Adipocyte (in vitro differentiated cells): ENCODE measurements at regions not wholly inside any gene's neighbourhood (a gene's known extent, or its start where the extent isn't known, plus 50 kb on each side); places are given as distances from the start of the nearest gene placed in this dataset.

Experiments used
- DNase-seq: peaks from one replicate; pipeline ENCODE4 v3.0.0-alpha.2; 2015; ENCODE audit warnings: low read depth
- H3K27me3 ChIP-seq: replicated peaks from 2 replicates; pipeline ENCODE4 v1.7.0; 2013; ENCODE audit warnings: mild to moderate bottlenecking, low read length, moderate library complexity; ENCODE audit not compliant: control insufficient read depth, insufficient read depth
- H3K36me3 ChIP-seq: 2 replicates; pipeline ENCODE4 v1.7.0; 2013; ENCODE audit warnings: low read length, mild to moderate bottlenecking, moderate library complexity; ENCODE audit not compliant: control insufficient read depth, insufficient read depth, severe bottlenecking
- H3K4me1 ChIP-seq: 2 replicates; pipeline ENCODE4 v1.7.0; 2013; ENCODE audit warnings: mild to moderate bottlenecking, low read length, moderate library complexity; ENCODE audit not compliant: control insufficient read depth, insufficient read depth
- H3K4me3 ChIP-seq: 2 replicates; pipeline ENCODE4 v1.7.0; 2013; ENCODE audit warnings: mild to moderate bottlenecking, low read length, moderate library complexity
- H3K9ac ChIP-seq: 2 replicates; pipeline ENCODE4 v1.7.0; 2013; ENCODE audit warnings: mild to moderate bottlenecking, low read length, moderate library complexity
- H3K9me3 ChIP-seq: 2 replicates; pipeline ENCODE4 v1.7.0; 2013; ENCODE audit warnings: mild to moderate bottlenecking, low read length, moderate library complexity; ENCODE audit not compliant: control insufficient read depth

DNA sequence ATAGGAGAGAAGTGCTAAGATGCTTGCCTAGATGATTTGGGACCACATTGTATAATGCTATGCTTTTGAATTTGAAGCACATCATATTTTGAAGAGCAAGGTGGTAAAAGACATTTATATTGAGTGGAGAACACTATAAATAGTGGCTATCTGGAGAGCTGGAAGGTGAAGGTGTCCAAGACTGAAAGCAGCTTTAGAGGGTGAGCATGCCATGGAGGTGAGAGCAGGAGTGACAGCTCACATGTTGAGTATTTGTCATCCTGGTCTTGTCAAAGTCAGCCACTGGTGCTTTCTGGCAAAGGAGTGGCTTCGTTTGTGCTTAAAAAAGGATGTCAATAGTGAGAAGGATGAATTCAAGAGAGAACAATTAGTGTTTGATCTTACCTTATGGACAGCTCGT lies 225.9 kb downstream of the COG6 start:
- Histone ChIP-seq H3K27me3 (no peaks in the 10 kb centered on the region), H3K36me3 (no peaks in the 10 kb centered on the region), H3K4me3 (no peak overlapping the region), H3K4me1 (peaks cover 14% of the 10 kb centered on the region), H3K9ac (no peak overlapping the region), H3K9me3 (peaks cover 24% of the 10 kb centered on the region)
- DNase-seq: no peak

DNA sequence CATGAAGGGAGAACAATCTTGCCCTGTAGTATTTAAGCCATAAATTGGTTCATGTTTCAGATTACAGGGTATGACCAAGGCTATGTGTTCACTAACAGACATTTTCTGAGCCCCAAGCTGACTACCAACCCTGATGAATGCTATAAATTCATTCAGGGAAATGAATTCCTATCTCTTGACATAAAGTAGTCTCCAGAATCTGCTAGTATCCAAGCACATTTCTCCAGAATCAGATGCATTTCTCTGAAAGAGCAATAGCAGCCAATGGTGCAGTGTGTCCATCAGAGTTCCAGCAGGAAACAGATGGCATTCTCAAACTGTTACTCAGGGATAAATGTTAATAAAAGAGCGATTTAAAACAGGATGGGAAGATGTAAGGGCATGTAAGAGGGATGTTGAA lies 226.4 kb downstream of the COG6 start:
- no peaks in the 10 kb centered on the region for H3K36me3 ChIP-seq
- no peak overlapping the region for H3K9ac ChIP-seq
- peaks cover 24% of the 10 kb centered on the region for H3K9me3 ChIP-seq
- no peak for DNase-seq
- H3K4me3 ChIP-seq: no peak overlapping the region
- H3K4me1 ChIP-seq: peaks cover 15% of the 10 kb centered on the region
- no peaks in the 10 kb centered on the region for H3K27me3 ChIP-seq

DNA sequence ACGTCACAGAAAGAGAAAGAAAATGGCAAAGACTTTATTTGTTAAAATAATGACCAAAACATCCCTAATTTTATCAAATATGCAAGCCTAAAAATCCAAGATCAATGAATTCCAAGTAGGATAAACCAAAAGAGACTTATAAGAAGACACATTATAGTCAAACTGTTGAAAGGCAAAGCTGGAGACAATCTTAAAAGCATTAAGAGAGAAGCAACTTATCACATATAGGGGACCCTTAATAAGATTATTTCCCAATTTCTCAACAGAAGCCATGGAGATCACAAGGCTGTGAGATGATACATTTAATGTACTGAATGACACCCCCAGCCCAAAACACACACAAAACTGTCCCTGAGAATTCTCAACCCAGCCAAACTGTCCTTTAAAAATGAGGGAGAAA lies 228.7 kb downstream of the COG6 start:
- Histone ChIP-seq H3K4me3 (peak overlapping the region; percentile 49), H3K27me3 (no peaks in the 10 kb centered on the region), H3K9ac (no peak overlapping the region), H3K9me3 (peaks cover 24% of the 10 kb centered on the region), H3K36me3 (no peaks in the 10 kb centered on the region), H3K4me1 (peaks cover 32% of the 10 kb centered on the region)
- no peak for DNase-seq

DNA sequence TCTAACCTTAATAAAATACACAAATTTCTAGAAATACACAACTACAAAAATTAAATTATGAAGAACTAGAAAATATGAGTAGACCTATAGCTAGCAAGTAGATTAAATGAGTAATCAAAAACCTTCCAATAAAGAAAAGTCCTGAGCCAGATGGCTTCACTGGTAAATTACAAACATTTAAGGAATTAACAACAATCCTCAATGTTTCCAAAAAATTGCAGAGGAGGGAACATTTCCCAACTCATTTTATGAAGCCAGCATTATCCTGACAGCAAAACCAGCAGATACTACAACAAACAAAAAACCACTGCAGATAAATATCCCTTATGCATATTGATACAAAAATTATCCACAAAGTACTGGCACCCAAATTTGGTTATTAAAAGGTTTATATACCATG lies 230.9 kb downstream of the COG6 start:
- no peak overlapping the region for H3K4me3 ChIP-seq
- no peaks in the 10 kb centered on the region for H3K27me3 ChIP-seq
- H3K9me3 ChIP-seq: peaks cover 24% of the 10 kb centered on the region
- peak overlapping the region; percentile 64 for H3K9ac ChIP-seq
- no peak for DNase-seq
- H3K36me3 ChIP-seq: no peaks in the 10 kb centered on the region
- H3K4me1 ChIP-seq: peaks cover 40% of the 10 kb centered on the region

DNA sequence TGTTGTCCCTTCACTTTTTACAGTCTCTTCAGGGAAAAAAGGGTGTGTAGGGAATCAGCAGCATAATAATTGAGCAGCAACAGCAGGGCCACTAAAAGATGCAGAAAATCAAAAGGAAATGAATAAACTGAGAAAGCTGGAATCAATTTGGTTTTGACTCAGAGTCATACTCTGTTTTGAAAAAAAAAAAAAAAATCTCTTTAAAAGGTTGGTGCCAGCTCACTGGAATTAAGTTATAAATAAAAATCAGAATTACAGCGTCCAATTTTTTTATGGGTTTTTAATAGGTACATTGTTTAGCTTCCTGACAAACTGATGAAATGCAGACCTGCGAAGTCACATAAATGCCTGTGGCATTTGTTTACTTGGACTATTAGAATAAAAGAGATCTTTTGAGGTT lies 231.9 kb downstream of the COG6 start:
- Histone ChIP-seq H3K27me3 (no peaks in the 10 kb centered on the region), H3K4me3 (no peak overlapping the region), H3K9ac (peak overlapping the region; percentile 69), H3K9me3 (peaks cover 24% of the 10 kb centered on the region), H3K36me3 (no peaks in the 10 kb centered on the region), H3K4me1 (peaks cover 50% of the 10 kb centered on the region)
- no peak for DNase-seq

DNA sequence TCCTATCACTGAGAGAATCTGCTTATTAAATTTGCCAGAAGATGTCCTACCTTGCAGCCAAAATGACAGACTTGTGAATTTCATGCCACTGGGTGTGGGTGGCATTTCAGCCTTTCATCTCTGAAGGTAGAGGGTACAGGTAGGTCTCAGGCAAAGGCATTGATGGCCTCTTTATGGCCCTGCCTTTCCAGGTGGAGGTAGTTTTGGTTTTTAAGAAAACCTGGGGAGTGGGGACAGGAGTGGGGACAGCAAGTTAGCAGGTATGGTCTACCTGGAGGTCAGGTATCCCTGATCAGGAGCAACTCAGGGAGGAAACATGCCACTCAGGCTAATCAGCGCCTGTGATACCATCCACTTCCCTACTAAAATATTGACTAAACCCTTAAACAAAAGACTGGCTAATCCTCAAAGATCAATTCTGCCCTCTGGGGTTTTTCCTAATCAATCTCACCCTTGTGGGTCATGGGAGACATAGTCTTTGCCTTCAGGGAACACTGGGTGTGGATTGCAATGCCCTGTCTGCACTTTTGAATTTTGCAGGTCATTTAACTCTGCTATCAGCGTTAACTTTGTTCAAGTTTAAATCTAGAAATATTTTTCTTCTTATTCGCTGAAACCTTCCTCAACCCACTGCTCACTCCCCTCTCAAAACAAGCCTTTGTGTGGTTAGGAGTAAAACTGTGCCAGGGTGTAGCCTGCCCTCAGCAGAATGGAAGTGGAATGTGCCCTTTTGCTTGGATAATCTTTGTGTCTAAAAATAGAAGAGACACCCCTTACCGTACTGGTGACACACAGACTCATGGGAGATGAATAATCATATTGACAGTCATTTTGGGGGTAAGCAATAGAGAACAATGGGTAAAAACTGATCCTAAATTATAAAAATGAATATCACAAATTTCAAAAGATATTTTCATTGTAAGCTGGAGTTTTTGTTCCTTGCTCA lies 233.7 kb downstream of the COG6 start:
- Histone ChIP-seq H3K9me3 (peaks cover 14% of the 10 kb centered on the region), H3K4me3 (peak overlapping the region; percentile 6)

DNA sequence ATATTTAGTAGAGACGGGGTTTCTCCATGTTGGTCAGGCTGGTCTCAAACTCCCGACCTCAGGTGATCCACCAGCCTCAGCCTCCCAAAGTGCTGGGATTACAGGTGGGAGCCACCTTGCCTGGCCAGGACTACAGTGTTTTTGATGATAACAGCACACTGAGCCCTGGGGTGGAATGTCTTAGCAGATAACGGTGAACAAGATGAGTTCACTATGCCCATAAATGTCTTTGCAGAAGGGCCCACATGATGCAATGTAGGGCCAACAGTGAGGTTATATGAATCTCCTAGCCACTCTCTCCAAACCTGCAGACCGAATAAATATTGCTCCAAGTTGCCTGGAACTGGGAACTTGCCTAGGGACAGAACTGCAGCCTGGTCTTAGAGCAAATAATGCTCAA lies 235.1 kb downstream of the COG6 start:
- Histone ChIP-seq H3K4me1 (peaks cover 77% of the 10 kb centered on the region), H3K36me3 (no peaks in the 10 kb centered on the region), H3K9me3 (peaks cover under 1% of the 10 kb centered on the region), H3K9ac (no peak overlapping the region), H3K27me3 (no peaks in the 10 kb centered on the region), H3K4me3 (no peak overlapping the region)
- no peak for DNase-seq

More for the DNA sequence above, 233.7 kb downstream of the COG6 start:
- Histone ChIP-seq H3K9ac (peak overlapping the region; percentile 75), H3K27me3 (no peaks in the 10 kb centered on the region), H3K4me1 (peaks cover 68% of the 10 kb centered on the region), H3K36me3 (no peaks in the 10 kb centered on the region)
- no peak for DNase-seq

DNA sequence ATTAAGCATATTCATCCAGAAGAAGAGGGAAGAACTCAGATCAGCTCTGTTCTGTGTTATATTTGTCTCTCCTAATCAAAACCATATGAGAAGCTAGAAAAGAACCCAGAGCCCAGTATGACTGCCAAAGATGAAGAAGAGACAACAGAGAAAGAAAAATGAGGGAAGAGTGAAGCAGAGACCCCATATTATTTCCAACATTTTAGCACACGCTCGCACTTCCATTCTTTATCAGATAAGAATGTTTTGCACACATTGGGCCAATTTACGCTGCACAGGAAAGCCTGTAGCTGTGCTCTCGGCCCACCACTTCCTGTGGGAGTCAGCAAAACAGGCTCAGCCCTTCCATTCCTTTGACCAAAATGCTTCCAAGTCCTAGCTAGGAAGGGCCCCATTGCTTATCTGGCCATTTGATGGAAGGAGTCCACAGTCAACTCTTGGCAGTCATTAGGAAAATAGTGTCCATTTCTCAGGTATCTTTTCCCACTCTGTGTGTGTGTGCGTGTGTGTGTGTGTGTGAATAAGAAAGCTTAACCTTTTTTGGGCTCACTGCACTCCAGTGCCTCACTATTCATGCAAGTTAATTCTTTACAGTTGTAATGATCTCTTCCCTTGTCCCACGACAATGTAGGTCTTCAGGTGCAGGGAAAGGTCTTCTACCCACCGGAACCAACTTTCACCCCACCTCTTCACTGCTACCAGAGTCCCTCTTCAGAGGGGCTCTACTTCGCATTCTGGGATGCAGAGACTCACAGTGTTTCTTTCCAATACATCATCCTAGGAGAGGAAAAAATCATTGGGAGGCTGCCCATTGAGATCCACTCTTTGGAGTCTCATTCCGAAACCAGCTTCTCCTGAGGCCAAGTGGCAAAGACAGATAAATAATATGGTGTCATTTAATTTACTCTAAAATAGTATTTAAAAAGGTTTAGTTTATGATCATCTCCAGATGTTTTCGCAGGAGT lies 237.5 kb downstream of the COG6 start:
- Histone ChIP-seq H3K4me3 (peak overlapping the region; percentile 23), H3K9ac (peak overlapping the region; percentile 74), H3K4me1 (peaks cover 57% of the 10 kb centered on the region), H3K27me3 (no peaks in the 10 kb centered on the region), H3K9me3 (no peaks in the 10 kb centered on the region), H3K36me3 (no peaks in the 10 kb centered on the region)
- peak; percentile 53 for DNase-seq

DNA sequence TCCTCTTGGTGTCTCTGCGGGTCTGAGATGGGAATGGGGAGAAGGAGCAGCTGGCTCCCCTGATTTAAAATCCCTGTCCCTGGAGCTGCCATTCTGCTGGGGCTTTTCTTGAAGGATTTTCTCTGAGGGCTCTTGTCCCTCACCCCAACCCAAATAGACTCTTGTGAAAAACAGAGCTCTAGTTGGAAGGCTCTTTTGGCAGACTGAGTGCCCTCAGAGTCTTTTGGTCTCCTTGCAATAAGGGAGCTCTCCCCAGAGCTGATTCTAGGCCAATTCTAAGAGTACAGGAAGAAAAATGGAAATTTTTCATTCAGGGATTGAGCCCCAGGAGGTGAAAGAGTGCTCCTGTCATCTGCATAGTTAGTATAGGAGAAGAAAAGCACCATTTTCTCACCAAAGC lies 238.3 kb downstream of the COG6 start:
- Histone ChIP-seq H3K36me3 (no peaks in the 10 kb centered on the region), H3K9me3 (no peaks in the 10 kb centered on the region), H3K9ac (peak overlapping the region; percentile 74), H3K4me3 (peak overlapping the region; percentile 23), H3K4me1 (peaks cover 51% of the 10 kb centered on the region), H3K27me3 (no peaks in the 10 kb centered on the region)
- no peak for DNase-seq

DNA sequence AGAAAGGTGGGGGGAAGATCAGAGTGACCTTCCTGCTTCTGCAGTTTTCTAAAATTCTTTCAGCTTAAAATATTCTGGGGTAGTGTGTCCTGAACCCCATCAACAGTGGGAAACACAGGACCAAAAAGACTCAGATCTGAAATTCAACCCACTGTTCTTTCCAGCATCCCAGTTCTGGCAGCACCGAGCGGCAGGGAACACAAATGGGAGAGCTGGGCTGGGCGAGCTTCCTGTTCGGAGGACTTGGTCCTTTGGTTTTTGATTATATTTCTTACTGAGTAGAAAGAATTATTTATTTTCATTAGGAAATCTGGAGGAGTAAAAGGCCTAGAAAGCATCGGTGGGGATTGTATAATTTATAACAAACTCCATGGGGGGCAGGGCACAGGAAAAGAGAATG lies 239.1 kb downstream of the COG6 start:
- Histone ChIP-seq H3K4me1 (peaks cover 43% of the 10 kb centered on the region), H3K9ac (peak overlapping the region; percentile 74), H3K9me3 (no peaks in the 10 kb centered on the region), H3K36me3 (no peaks in the 10 kb centered on the region), H3K27me3 (no peaks in the 10 kb centered on the region), H3K4me3 (no peak overlapping the region)
- no peak for DNase-seq

DNA sequence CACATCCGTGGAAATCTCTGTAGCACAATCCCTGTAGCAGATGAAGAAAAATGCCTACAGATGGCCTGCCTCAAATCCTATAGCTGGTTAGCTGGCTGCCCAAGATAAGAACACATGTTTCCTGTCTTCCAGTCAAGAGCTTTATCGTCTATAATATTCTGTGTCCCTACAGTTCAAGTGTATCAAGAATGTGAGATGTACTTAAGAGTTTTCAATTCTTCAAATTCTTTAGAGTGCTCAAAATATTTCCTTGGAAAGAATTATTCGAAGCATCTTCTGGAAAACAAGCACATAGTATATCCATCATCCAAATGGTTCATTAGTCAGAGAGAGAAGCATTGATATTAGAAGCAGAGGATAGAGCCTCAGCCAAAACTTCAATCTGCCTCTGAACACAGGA lies 239.8 kb downstream of the COG6 start:
- no peak for DNase-seq

More for the DNA sequence above, 239.8 kb downstream of the COG6 start:
- Histone ChIP-seq H3K4me3 (no peak overlapping the region), H3K9ac (peak overlapping the region; percentile 74), H3K9me3 (no peaks in the 10 kb centered on the region), H3K4me1 (peaks cover 39% of the 10 kb centered on the region), H3K36me3 (no peaks in the 10 kb centered on the region), H3K27me3 (no peaks in the 10 kb centered on the region)
